GM23338 (cell line): ENCODE measurements at regions not wholly inside any gene's neighbourhood (a gene's known extent, or its start where the extent isn't known, plus 50 kb on each side); places are given as distances from the start of the nearest gene placed in this dataset.

ENCODE experiments used
- ATAC-seq: fragments of 200-7000 bp; cut with Tn5 transposase; 3 replicates; pipeline ENCODE4 v1.9.1; 2020
- DNase-seq: peaks from one replicate; pipeline ENCODE4 v3.0.0-alpha.2; 2015; ENCODE audit warnings: low spot score
- H2AFZ ChIP-seq: fragments of 200-600 bp; sonication (generic); 2 replicates; pipeline ENCODE4 v1.8.0; 2016; ENCODE audit warnings: antibody characterized with exemption, mild to moderate bottlenecking, moderate library complexity
- H3F3A ChIP-seq: fragments of 200-600 bp; sonication (generic); replicated peaks from 2 replicates; pipeline ENCODE4 v1.8.0; 2017; ENCODE audit warnings: antibody characterized with exemption, mixed run types, low read depth
- H3K27ac ChIP-seq: fragments of 200-600 bp; sonication (generic); 2 replicates; pipeline ENCODE4 v1.6.1; 2016; ENCODE audit warnings: low read depth
- H3K27me3 ChIP-seq: fragments of 200-600 bp; sonication (generic); 2 replicates; pipeline ENCODE4 v1.8.0; 2016; ENCODE audit warnings: mild to moderate bottlenecking, mixed run types, moderate library complexity; ENCODE audit not compliant: insufficient read depth
- H3K36me3 ChIP-seq: fragments of 200-600 bp; sonication (generic); 2 replicates; pipeline ENCODE4 v1.8.0; 2016; ENCODE audit warnings: mild to moderate bottlenecking; ENCODE audit not compliant: insufficient read depth
- H3K4me1 ChIP-seq: fragments of 200-600 bp; sonication (generic); 2 replicates; pipeline ENCODE4 v1.8.0; 2016; ENCODE audit warnings: mild to moderate bottlenecking, moderate library complexity; ENCODE audit not compliant: insufficient read depth
- H3K4me2 ChIP-seq: fragments of 200-600 bp; sonication (generic); 2 replicates; pipeline ENCODE4 v1.7.1; 2017; ENCODE audit warnings: mixed run types
- H3K4me3 ChIP-seq: fragments of 200-600 bp; sonication (generic); 2 replicates; pipeline ENCODE4 v1.6.1; 2016; ENCODE audit warnings: mixed run types
- H3K79me2 ChIP-seq: fragments of 200-600 bp; sonication (generic); replicated peaks from 2 replicates; pipeline ENCODE4 v1.8.0; 2017; ENCODE audit warnings: mild to moderate bottlenecking; ENCODE audit not compliant: insufficient read depth
- H3K9me2 ChIP-seq: fragments of 200-600 bp; sonication (generic); 2 replicates; pipeline ENCODE4 v1.8.0; 2017; ENCODE audit not compliant: insufficient read depth
- H4K20me1 ChIP-seq: fragments of 200-600 bp; sonication (generic); replicated peaks from 2 replicates; pipeline ENCODE4 v1.8.0; 2017; ENCODE audit warnings: mild to moderate bottlenecking; ENCODE audit not compliant: insufficient read depth
- H3K27ac Mint-ChIP-seq: 2 replicates; pipeline ENCODE4 v1.8.0; 2020; ENCODE audit warnings: inconsistent platforms, mild to moderate bottlenecking, moderate library complexity, mixed read lengths
- H3K27me3 Mint-ChIP-seq: 3 replicates; pipeline ENCODE4 v1.8.0; 2022; ENCODE audit warnings: low read depth, mild to moderate bottlenecking, moderate library complexity, mixed read lengths, inconsistent platforms; ENCODE audit not compliant: insufficient read depth, poor library complexity
- H3K36me3 Mint-ChIP-seq: 3 replicates; pipeline ENCODE4 v1.8.0; 2021; ENCODE audit warnings: low read depth, mild to moderate bottlenecking, inconsistent platforms, moderate library complexity, mixed read lengths
- H3K4me1 Mint-ChIP-seq: 3 replicates; pipeline ENCODE4 v1.8.0; 2020; ENCODE audit warnings: mild to moderate bottlenecking, inconsistent platforms, mixed read lengths
- H3K4me3 Mint-ChIP-seq: 3 replicates; pipeline ENCODE4 v1.8.0; 2021; ENCODE audit warnings: moderate library complexity, mild to moderate bottlenecking, inconsistent platforms, mixed read lengths
- H3K9me3 Mint-ChIP-seq: 3 replicates; pipeline ENCODE4 v1.8.0; 2020; ENCODE audit warnings: moderate library complexity, mild to moderate bottlenecking, inconsistent platforms, mixed read lengths
- CREB1 ChIP-seq: fragments of 250-450 bp; sonication (Bioruptor Pico); IDR thresholded peaks from 2 replicates; pipeline ENCODE4 v1.5.0; 2020; ENCODE audit warnings: low read depth, mild to moderate bottlenecking, moderate library complexity
- EZH2 ChIP-seq: fragments of 200-600 bp; sonication (generic); IDR thresholded peaks from one replicate; pipeline ENCODE4 v1.8.0; 2017; ENCODE audit warnings: antibody characterized with exemption, mild to moderate bottlenecking, low read depth; ENCODE audit not compliant: unreplicated experiment
- EZH2phosphoT487 ChIP-seq: fragments of 200-600 bp; sonication (generic); IDR thresholded peaks from one replicate; pipeline ENCODE4 v1.8.1; 2018; ENCODE audit warnings: antibody characterized with exemption; ENCODE audit not compliant: unreplicated experiment
- JUNB ChIP-seq: IDR thresholded peaks from one replicate; pipeline ENCODE4 v1.6.1; 2016; ENCODE audit warnings: antibody characterized with exemption; ENCODE audit not compliant: unreplicated experiment
- NANOG ChIP-seq: IDR thresholded peaks from 2 replicates; pipeline ENCODE4 v1.6.1; 2016; ENCODE audit warnings: antibody characterized with exemption, borderline replicate concordance
- POLR2AphosphoS5 ChIP-seq: IDR thresholded peaks from 2 replicates; pipeline ENCODE4 v1.6.1; 2016; ENCODE audit warnings: antibody characterized with exemption, low read depth
- STAT1 ChIP-seq: IDR thresholded peaks from one replicate; pipeline ENCODE4 v1.6.1; 2016; ENCODE audit warnings: antibody characterized with exemption; ENCODE audit not compliant: unreplicated experiment
- ZNF114 ChIP-seq: fragments of 250-450 bp; sonication (Bioruptor Pico); IDR thresholded peaks from 2 replicates; pipeline ENCODE4 v1.5.0; 2020; ENCODE audit warnings: mild to moderate bottlenecking, moderate library complexity
- ZNF331 ChIP-seq: fragments of 250-450 bp; sonication (Bioruptor Pico); IDR thresholded peaks from 2 replicates; pipeline ENCODE4 v1.5.0; 2020; ENCODE audit warnings: low read depth, mild to moderate bottlenecking, moderate library complexity
- TF ChIP-seq, protein P1 (sequence below): IDR thresholded peaks from 2 replicates; pipeline ENCODE4 v1.6.1; 2016; ENCODE audit warnings: antibody characterized with exemption
- TF ChIP-seq, protein P2 (sequence below): IDR thresholded peaks from one replicate; pipeline ENCODE4 v1.6.1; 2018; ENCODE audit warnings: antibody characterized with exemption; ENCODE audit not compliant: unreplicated experiment
- TF ChIP-seq, protein P3 (sequence below), 2 experiments: fragments of 200-600 bp in 1 of 2; sonication (generic) in 1 of 2; conservative IDR thresholded peaks; 2 replicates each; pipeline versions ENCODE4 v1.5.1 to v1.6.1; 2016 to 2017; ENCODE audit warnings: antibody characterized with exemption in 2 of 2, low read depth in 2 of 2, mild to moderate bottlenecking in 2 of 2, moderate library complexity in 1 of 2
- TF ChIP-seq, protein P4 (sequence below): fragments of 250-450 bp; sonication (Bioruptor Pico); IDR thresholded peaks from 2 replicates; pipeline ENCODE4 v1.5.0; 2020; ENCODE audit warnings: mild to moderate bottlenecking, moderate library complexity

DNA sequence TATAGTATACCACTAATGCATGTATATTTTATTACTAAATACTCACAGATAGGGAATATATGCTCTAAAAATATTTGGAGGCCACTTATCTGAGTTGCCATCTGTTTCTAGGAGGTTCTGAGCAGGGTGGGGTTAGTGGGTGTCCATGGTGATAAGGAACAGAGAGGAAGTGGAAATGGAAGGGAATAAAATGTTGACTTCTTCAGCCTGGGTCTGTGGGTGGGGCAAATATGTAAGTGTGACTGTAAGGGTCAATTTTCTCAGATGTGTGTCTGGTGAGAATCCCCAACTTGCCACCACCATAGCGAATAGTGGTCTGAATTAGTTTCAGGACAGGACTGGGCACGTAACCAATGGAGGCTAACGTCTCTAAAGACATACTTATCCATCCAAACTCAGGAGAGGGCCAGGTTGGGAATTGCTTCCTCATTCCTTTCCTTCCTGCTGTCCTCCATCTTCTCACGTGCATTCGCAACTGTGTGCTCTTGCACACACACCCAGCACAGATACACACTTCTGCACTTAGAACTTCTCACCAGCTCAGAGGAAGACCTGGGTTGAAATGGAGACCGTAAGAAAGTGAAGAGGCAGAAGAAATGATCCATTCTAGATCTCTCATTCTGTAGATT, 54.2 kb upstream of the GZMB start:
- Histone ChIP-seq H3K27me3 (no peaks in the 10 kb centered on the region), H3K27ac (no peak overlapping the region), H3F3A (no peaks in the 10 kb centered on the region), H2AFZ (no peak overlapping the region), H3K9me2 (no peaks in the 10 kb centered on the region), H3K4me3 (no peak overlapping the region), H3K79me2 (no peaks in the 10 kb centered on the region), H3K4me2 (no peak overlapping the region), H3K4me1 (no peaks in the 10 kb centered on the region; the same call in none of the 2 replicates), H4K20me1 (no peaks in the 10 kb centered on the region), H3K36me3 (no peaks in the 10 kb centered on the region)
- H3K9me3 Mint-ChIP-seq = no peaks in the 10 kb centered on the region
- H3K4me3 Mint-ChIP-seq = no peak overlapping the region
- peaks cover 20% of the 10 kb centered on the region for H3K4me1 Mint-ChIP-seq
- DNase-seq = no peak
- H3K27me3 Mint-ChIP-seq = peaks cover 2% of the 10 kb centered on the region
- TF ChIP-seq EZH2 (no peak), CREB1 (CRISPR knock-in tag) (no peak), JUNB (no peak), ZNF331 (no peak), EZH2phosphoT487 (no peak), ZNF114 (no peak), POLR2AphosphoS5 (no peak), NANOG (no peak), STAT1 (no peak)
- TF ChIP-seq, protein P1, sequence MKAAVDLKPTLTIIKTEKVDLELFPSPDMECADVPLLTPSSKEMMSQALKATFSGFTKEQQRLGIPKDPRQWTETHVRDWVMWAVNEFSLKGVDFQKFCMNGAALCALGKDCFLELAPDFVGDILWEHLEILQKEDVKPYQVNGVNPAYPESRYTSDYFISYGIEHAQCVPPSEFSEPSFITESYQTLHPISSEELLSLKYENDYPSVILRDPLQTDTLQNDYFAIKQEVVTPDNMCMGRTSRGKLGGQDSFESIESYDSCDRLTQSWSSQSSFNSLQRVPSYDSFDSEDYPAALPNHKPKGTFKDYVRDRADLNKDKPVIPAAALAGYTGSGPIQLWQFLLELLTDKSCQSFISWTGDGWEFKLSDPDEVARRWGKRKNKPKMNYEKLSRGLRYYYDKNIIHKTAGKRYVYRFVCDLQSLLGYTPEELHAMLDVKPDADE = no peak
- TF ChIP-seq, protein P2, sequence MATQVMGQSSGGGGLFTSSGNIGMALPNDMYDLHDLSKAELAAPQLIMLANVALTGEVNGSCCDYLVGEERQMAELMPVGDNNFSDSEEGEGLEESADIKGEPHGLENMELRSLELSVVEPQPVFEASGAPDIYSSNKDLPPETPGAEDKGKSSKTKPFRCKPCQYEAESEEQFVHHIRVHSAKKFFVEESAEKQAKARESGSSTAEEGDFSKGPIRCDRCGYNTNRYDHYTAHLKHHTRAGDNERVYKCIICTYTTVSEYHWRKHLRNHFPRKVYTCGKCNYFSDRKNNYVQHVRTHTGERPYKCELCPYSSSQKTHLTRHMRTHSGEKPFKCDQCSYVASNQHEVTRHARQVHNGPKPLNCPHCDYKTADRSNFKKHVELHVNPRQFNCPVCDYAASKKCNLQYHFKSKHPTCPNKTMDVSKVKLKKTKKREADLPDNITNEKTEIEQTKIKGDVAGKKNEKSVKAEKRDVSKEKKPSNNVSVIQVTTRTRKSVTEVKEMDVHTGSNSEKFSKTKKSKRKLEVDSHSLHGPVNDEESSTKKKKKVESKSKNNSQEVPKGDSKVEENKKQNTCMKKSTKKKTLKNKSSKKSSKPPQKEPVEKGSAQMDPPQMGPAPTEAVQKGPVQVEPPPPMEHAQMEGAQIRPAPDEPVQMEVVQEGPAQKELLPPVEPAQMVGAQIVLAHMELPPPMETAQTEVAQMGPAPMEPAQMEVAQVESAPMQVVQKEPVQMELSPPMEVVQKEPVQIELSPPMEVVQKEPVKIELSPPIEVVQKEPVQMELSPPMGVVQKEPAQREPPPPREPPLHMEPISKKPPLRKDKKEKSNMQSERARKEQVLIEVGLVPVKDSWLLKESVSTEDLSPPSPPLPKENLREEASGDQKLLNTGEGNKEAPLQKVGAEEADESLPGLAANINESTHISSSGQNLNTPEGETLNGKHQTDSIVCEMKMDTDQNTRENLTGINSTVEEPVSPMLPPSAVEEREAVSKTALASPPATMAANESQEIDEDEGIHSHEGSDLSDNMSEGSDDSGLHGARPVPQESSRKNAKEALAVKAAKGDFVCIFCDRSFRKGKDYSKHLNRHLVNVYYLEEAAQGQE = no peak
- TF ChIP-seq, protein P3, sequence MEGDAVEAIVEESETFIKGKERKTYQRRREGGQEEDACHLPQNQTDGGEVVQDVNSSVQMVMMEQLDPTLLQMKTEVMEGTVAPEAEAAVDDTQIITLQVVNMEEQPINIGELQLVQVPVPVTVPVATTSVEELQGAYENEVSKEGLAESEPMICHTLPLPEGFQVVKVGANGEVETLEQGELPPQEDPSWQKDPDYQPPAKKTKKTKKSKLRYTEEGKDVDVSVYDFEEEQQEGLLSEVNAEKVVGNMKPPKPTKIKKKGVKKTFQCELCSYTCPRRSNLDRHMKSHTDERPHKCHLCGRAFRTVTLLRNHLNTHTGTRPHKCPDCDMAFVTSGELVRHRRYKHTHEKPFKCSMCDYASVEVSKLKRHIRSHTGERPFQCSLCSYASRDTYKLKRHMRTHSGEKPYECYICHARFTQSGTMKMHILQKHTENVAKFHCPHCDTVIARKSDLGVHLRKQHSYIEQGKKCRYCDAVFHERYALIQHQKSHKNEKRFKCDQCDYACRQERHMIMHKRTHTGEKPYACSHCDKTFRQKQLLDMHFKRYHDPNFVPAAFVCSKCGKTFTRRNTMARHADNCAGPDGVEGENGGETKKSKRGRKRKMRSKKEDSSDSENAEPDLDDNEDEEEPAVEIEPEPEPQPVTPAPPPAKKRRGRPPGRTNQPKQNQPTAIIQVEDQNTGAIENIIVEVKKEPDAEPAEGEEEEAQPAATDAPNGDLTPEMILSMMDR (conservative IDR thresholded peaks at IDR 0.05; ENCODE audit: low read depth in 2 of 2) = no peak
- TF ChIP-seq, protein P4, sequence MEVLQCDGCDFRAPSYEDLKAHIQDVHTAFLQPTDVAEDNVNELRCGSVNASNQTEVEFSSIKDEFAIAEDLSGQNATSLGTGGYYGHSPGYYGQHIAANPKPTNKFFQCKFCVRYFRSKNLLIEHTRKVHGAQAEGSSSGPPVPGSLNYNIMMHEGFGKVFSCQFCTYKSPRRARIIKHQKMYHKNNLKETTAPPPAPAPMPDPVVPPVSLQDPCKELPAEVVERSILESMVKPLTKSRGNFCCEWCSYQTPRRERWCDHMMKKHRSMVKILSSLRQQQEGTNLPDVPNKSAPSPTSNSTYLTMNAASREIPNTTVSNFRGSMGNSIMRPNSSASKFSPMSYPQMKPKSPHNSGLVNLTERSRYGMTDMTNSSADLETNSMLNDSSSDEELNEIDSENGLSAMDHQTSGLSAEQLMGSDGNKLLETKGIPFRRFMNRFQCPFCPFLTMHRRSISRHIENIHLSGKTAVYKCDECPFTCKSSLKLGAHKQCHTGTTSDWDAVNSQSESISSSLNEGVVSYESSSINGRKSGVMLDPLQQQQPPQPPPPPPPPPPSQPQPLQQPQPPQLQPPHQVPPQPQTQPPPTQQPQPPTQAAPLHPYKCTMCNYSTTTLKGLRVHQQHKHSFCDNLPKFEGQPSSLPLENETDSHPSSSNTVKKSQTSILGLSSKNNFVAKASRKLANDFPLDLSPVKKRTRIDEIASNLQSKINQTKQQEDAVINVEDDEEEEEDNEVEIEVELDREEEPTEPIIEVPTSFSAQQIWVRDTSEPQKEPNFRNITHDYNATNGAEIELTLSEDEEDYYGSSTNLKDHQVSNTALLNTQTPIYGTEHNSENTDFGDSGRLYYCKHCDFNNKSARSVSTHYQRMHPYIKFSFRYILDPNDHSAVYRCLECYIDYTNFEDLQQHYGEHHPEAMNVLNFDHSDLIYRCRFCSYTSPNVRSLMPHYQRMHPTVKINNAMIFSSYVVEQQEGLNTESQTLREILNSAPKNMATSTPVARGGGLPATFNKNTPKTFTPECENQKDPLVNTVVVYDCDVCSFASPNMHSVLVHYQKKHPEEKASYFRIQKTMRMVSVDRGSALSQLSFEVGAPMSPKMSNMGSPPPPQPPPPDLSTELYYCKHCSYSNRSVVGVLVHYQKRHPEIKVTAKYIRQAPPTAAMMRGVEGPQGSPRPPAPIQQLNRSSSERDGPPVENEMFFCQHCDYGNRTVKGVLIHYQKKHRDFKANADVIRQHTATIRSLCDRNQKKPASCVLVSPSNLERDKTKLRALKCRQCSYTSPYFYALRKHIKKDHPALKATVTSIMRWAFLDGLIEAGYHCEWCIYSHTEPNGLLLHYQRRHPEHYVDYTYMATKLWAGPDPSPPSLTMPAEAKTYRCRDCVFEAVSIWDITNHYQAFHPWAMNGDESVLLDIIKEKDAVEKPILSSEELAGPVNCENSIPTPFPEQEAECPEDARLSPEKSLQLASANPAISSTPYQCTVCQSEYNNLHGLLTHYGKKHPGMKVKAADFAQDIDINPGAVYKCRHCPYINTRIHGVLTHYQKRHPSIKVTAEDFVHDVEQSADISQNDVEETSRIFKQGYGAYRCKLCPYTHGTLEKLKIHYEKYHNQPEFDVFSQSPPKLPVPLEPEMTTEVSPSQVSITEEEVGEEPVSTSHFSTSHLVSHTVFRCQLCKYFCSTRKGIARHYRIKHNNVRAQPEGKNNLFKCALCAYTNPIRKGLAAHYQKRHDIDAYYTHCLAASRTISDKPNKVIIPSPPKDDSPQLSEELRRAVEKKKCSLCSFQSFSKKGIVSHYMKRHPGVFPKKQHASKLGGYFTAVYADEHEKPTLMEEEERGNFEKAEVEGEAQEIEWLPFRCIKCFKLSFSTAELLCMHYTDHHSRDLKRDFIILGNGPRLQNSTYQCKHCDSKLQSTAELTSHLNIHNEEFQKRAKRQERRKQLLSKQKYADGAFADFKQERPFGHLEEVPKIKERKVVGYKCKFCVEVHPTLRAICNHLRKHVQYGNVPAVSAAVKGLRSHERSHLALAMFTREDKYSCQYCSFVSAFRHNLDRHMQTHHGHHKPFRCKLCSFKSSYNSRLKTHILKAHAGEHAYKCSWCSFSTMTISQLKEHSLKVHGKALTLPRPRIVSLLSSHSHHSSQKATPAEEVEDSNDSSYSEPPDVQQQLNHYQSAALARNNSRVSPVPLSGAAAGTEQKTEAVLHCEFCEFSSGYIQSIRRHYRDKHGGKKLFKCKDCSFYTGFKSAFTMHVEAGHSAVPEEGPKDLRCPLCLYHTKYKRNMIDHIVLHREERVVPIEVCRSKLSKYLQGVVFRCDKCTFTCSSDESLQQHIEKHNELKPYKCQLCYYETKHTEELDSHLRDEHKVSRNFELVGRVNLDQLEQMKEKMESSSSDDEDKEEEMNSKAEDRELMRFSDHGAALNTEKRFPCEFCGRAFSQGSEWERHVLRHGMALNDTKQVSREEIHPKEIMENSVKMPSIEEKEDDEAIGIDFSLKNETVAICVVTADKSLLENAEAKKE (CRISPR knock-in tag) = no peak
- H3K36me3 Mint-ChIP-seq = no peaks in the 10 kb centered on the region
- no peak overlapping the region for H3K27ac Mint-ChIP-seq
- ATAC-seq = no peak
